NCI-H345 treated with DMSO at 0.1 percent for 48 hours (cell line): ENCODE measurements at regions not wholly inside any gene's neighbourhood (a gene's known extent, or its start where the extent isn't known, plus 50 kb on each side); places are given as distances from the start of the nearest gene placed in this dataset.
"Not testable (repeated sequence)": the region's sequence is repeated elsewhere in the genome, so short reads cannot be mapped to it uniquely, and the experiment has no call there.

Experiments used
- DNase-seq: peaks from one replicate; lab custom pipeline; 2025; ENCODE audit not compliant: unreplicated experiment; lab: John Stamatoyannopoulos, UW

DNA sequence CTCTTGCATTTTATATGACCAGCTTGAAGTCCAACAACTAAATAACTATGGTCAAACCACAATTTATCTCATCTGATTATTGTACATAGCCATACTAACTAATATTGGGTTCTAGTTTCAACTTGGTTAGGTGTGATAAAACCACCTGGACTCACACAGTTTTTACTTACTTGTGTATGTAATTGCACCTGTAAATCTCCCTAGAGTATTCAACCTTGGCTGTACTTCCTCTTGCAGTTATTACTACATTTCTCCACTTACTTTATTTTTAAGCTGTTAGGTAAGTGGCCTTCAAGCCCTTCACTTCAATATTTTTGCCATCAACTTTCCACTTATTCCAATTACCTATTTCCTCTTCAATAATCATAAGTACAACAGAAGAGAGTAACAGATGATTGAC lies 115.8 kb upstream of the ANKRD50 start:
- DNase-seq: no peak

DNA sequence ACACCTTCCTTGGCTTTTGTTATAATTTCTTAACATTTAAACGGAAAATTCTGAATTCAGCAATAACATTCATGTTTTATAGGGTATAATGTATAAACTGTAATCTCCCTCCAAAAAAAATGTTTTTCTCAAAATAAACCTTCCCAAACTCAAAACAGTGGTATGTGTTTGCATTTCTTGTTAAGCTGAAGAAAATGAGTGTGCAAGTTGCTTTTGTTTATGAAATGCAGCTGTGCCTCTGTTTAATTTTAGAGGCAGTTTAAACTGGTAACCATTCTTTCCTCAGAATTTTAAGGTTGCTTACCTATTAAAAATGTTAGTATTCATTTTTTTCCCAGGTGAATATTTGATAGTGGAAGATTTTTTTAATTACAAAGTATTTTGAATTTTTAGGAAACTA lies 105.0 kb upstream of the ANKRD50 start:
- no peak for DNase-seq

DNA sequence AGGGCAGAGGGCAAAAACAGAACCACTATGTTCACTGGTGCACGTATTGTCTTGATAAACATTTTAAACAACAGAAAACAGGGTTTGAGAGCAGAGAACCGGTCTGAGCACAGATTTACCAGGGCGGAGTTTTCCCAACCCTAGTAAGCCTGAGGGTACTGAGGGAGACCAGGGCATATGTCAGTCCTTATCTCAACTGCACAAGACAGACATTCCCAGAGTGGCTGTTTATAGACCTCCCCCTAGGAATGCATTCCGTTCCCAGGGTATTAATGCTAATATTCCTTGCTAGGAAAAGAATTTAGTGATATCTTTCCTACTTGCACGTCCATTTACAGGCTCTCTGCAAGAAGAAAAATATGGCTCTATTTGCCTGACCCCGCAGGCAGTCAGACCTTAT lies 99.7 kb upstream of the ANKRD50 start:
- DNase-seq: not testable (repeated sequence)

DNA sequence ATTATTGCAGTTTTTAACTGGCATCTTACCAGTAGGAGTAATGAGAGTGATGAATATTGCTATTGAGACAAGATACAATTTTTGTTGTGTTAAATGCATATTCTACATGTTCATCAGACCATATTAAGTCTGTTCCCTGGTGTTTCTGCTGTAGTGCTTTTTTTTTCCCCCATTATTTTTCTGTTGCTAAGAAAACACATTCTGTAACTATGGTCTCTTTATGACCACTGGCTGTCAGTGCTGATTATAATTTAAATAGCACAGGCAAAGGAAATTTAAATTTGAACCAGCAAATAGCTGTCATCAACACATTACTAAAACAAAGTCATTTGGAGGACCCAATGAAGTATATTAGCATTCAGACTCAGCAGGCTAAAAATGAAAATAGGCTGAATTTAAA lies 98.3 kb upstream of the ANKRD50 start:
- DNase-seq: no peak

DNA sequence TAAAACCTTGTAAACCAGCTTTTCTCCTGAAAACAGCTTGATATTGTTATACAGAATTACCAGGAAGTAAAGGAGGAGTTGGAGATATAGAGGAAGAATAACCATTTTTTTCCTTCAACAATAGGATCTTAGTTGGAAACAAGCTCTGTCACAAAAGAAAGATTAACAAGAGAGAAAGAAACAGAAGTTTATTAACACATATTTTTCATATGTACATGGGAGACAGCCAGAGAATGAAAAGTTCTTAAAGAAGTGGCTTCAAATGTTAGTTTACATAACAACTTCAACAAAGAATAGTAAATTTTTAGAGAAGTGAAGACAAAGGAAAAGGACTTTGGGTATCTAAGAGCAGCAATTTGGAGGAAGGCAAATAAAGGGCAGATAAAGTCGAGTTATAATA lies 94.9 kb upstream of the ANKRD50 start:
- no peak for DNase-seq

DNA sequence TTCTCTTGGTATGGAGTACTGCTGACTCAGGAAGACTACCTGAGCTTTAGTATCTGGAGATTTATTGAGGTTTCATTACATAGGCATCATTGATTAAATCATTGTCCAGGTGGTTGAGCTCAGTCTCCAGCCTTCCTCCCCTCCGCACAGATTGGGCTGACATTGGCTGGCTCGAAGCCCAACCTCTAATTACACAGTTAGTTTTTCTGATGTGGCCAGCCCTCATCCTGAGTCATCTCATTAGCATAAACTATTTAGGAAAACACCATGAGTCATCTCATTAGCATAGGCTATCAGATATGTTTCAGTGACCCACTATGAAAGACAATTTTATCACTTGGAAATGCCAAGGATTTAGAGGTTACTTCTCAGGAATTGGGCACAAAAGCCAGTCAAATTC lies 93.9 kb upstream of the ANKRD50 start:
- DNase-seq: no peak

DNA sequence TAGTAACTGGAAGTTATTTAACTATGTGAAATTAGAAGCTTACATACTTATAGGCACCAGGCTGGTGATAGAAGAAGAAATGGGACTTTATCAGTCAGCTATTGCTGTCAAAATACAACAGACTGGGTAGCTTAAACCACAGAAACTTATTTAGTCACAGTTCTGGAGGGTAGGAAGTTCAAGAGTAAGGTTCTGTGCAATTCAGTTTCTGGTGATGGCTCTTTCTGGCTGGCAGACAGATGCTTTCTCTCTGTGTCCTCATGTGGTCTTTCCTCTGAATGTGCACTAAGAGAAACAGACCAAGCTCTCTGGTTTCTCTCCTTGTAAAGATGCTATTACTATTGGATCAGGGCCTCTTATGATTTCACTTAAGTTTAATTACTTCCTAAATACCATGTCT lies 92.1 kb upstream of the ANKRD50 start:
- DNase-seq: no peak

DNA sequence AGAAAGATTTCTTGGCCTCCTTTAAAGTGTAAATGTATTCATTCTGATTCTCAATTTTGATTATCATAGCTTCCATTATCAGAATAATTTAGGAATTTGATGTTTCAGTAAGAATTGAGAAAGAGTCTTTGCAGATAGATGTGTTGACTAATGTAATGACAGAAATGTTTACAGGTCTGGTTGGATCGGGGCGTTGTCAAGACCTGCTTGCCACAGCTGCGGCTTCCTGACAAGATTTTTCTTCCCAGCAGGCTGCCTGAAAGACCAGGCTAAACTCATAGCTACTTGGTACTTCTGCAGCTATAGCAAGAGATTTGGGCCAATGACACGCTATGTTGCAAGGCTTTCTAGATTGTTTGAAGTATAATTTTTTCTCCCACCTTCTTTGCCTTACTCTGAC lies 91.5 kb upstream of the ANKRD50 start:
- DNase-seq: no peak

DNA sequence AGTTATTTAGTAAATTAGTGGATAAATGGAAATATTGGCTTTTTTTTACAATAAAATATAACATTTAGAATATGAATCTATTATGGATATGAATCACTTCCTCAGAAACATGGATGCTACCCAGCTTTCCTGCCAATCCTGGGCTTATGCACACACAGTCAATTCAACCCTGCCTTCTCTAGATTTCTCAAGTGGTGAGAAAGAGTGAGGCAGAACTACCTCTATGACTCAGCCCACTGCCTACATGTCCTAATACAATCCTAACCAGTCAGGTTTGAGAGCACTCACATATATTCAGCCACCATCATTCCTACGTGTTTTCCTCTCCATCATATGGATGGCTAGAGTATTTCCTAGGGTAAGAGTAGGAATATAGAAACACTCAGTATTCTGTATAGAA lies 91.1 kb upstream of the ANKRD50 start:
- no peak for DNase-seq

DNA sequence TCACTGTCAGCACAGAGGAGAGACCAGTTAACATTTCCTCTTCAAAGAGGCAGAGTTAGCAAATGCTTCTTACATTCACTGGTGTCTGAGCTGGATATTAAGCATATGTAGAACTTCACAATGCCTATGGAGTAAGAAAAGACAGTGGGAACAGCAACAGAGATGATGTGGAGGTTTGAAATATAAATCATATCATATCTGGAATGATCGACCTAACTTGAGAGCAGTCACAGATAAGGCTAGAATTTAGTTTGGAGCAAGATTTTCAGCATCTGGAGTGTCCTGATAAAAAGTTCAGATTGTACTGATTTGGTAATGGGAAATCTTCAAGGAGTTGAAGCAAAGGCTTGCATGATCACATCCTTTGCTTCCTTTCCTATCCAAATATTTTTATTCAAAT lies 90.5 kb upstream of the ANKRD50 start:
- DNase-seq: no peak

DNA sequence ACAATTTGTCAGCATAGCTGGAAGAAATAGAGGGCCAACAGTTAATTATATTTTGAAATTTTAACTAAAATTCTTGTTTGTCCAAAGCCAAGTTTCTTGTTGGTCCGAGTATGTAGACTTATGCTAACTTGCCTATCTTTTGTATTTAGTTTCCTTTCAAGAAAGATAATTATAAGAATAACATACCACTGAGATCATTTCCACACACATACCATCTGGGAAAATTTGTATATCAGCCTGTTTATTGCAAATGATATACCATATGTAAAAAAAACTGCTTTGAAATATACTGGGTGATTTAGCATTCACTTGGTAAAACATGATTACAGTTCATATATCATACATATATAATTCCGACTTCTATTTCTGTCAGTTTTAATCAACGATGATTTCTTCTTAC lies 84.7 kb upstream of the ANKRD50 start:
- DNase-seq: no peak

DNA sequence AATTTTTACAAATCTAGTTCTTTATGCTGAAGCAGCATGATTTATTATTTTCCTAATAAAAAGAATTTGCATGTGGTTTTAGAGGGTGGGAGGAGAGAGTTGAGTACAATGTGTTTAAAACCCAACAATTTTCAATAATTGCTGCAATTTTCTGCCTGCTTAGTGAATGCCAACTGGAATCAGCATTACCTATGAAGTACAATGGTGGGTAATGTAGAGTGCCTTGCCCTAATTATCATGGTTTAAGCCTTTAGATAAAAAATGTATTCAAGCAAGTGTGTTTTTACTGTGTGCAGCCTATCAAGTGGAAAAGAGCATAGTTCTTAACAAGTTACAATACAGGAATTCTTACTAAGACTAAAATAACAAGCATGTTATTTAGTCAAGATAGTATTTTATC lies 77.9 kb upstream of the ANKRD50 start:
- DNase-seq: no peak

DNA sequence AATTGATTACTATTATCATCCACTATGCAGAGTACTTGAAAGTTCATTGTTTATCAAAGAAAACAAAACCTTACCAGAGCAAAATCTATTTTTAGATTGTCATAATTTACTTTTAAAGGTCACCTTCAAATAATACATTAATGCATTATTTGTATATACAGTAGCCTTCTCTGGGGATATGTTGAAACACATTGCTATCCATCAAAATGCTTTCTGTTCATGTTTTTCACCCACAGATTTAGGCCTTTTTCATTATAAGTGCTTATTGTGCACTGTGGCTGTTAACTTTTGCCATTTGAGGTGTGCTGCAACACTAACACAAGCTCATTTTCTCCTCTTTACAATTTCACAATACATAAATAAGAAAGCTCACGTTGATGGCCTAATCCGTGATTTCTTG lies 74.1 kb upstream of the ANKRD50 start:
- no peak for DNase-seq

DNA sequence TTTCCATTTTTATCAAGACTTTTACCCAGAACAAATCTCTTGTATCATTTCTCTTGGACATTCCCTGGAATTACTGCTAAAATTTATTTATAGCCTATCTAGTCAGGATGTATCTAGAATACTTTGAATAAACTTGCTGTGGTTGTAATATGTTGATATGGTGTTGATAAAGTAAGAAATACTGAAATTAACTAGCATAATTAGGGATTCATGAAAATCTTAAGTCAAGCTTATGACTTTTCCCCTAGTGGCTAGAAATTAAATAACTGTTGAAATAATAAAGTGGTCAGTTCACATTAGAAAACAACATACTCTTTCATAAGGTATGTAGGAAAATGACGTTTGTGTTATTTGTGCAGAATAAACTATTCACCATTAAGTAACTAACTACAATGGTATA lies 73.1 kb upstream of the ANKRD50 start:
- no peak for DNase-seq

DNA sequence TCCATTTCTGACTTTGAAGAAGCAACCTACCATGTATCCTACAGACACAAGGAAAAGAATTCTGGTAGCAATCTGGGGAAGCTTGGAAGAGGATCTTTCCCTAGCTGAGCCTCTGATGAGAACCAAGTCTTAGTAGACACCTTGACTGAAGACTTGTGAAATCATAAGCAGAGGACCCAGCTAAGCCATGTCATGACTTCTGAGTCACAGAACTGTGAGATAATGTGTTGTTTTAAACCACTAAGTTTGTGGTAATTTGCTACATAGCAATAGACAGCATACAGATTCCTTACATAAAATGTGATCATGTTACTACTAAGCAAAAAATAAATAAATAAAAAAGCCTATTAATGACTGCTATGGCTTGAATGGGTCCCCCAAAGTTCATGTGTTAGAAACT lies 71.3 kb upstream of the ANKRD50 start:
- no peak for DNase-seq

DNA sequence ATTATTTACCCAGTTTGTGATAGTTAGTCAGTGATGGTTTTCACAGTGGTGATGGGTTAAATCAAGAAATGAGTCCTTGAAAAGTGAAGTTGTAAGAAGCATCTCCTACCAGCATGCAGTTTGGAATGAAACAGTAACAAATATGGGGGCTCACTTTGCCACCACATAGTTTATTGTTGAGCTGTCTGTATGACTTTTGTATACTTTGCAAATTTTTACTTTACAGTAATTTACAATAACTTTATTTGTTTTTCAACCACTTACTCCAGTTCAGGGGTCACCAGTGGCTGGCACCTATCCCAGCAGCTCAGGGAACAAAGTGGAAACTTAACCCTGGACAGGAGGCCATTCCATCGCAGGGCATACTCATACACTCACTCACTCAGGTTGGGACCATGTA lies 64.5 kb upstream of the ANKRD50 start:
- no peak for DNase-seq

DNA sequence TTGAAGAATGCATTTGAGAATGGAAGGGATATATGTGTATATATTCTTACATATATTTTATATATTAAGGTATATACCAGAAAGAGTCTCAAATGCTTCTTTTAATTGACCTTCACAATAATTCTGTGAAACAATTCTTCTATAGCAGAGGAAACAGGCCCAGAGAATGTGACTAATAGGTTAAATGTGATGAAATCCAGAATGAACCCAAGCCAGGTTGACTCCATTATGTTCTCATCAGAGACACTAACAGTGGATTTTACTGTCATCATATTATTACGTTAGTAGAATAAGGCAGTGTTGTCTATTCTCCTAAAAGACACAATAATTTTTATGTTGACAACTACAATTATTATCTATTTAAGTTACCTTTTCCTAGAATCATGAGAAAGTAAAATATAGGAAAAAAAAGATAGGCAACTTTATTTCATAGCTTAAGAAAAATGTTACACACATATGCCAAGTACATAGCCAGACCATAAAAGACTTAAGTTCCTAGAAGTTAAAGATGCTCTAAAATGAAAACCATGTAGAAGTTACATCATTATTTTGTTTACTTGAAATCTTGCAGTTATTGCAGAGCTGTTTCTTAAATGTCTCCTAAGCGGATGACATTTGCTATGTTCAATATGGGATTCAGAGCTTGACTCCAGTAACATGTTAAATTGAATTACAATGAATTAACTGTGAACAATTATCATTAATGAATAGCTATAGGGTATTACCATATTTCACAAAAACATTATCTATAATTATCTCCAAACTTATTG lies 56.2 kb upstream of the ANKRD50 start:
- DNase-seq: no peak

DNA sequence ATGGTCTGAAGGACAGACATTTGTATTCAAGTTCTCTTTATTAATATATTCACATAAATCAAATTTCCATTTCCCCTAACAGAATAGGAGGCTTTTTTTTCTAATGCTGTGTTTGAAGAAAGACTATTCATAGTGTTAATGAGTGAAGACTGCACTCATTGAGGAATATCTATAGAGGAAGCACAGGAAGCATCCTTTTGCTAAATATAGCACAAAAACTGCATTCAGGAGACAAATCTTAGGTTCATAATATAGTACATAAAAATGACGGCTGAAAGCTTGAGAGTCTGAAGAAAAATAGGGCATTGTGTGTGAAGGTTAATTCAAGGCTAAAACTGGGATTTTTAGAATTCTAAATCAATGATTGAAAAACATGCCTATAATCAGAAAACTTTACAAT lies 50.4 kb upstream of the ANKRD50 start:
- DNase-seq: no peak
